Renal cortical epithelial cell (primary cell): ENCODE measurements at regions not wholly inside any gene's neighbourhood (a gene's known extent, or its start where the extent isn't known, plus 50 kb on each side); places are given as distances from the start of the nearest gene placed in this dataset.

ENCODE experiments used
- DNase-seq: peaks from one replicate; pipeline ENCODE4 v3.0.0-alpha.2; 2011; ENCODE audit warnings: low read depth

- DNase-seq: no peak
These were observed 86.2 kb upstream of the MBNL2 start for GRCh38 chr13:97135883-97136282.

GRCh38 chr13:97136418-97136817 is 85.7 kb upstream of the MBNL2 start:
- DNase-seq: no peak

GRCh38 chr13:97139691-97140090 is 82.4 kb upstream of the MBNL2 start:
- no peak for DNase-seq

GRCh38 chr13:97140131-97140530 is 82.0 kb upstream of the MBNL2 start:
- DNase-seq: no peak

- DNase-seq: no peak
These were observed 81.5 kb upstream of the MBNL2 start for GRCh38 chr13:97140611-97141010.

- DNase-seq: no peak
These were observed 81.0 kb upstream of the MBNL2 start for GRCh38 chr13:97141097-97141496.

- DNase-seq: peak; percentile 95
These were observed 80.5 kb upstream of the MBNL2 start for GRCh38 chr13:97141564-97142005.

GRCh38 chr13:97142452-97142851 is 79.7 kb upstream of the MBNL2 start:
- peak; percentile 31 for DNase-seq

GRCh38 chr13:97145057-97145456 is 77.1 kb upstream of the MBNL2 start:
- no peak for DNase-seq

GRCh38 chr13:97148894-97149293 is 73.2 kb upstream of the MBNL2 start:
- DNase-seq: no peak

- no peak for DNase-seq
These were observed 61.7 kb upstream of the MBNL2 start for GRCh38 chr13:97160421-97160820.

GRCh38 chr13:97161582-97162231 is 60.4 kb upstream of the MBNL2 start:
- DNase-seq: no peak

- DNase-seq: peak; percentile 1
These were observed 56.4 kb upstream of the MBNL2 start for GRCh38 chr13:97165502-97166425.

GRCh38 chr13:97171136-97171535 is 51.0 kb upstream of the MBNL2 start:
- DNase-seq: no peak
